HL-60 (cell line): ENCODE measurements at regions not wholly inside any gene's neighbourhood (a gene's known extent, or its start where the extent isn't known, plus 50 kb on each side); places are given as distances from the start of the nearest gene placed in this dataset.

Experiments
- DNase-seq, 2 experiments: peaks; one replicate each; pipeline ENCODE4 v3.0.0-alpha.2; 2010 to 2020; ENCODE audit warnings: low read depth in 1 of 2, low spot score in 1 of 2
- H3K27ac ChIP-seq: fragments of 250-450 bp; sonication (Bioruptor Pico); replicated peaks from 2 replicates; pipeline ENCODE4 v1.5.1; 2020; ENCODE audit warnings: mild to moderate bottlenecking, moderate library complexity
- H3K27me3 ChIP-seq: fragments of 250-450 bp; sonication (Bioruptor Pico); 2 replicates; pipeline ENCODE4 v1.5.1; 2021; ENCODE audit warnings: mild to moderate bottlenecking, moderate library complexity; ENCODE audit not compliant: insufficient read depth, poor library complexity, severe bottlenecking
- H3K4me3 ChIP-seq: replicated peaks from 2 replicates; pipeline ENCODE4 v1.5.1; 2011; ENCODE audit warnings: mild to moderate bottlenecking, control low read depth, low read length; ENCODE audit not compliant: insufficient read depth
- GABPA ChIP-seq: IDR thresholded peaks from 2 replicates; pipeline ENCODE4 v1.6.1; 2012; ENCODE audit warnings: low read depth
- POLR2AphosphoS5 ChIP-seq: IDR thresholded peaks from 2 replicates; pipeline ENCODE4 v1.6.1; 2012; ENCODE audit warnings: low read depth
- SPI1 ChIP-seq: IDR thresholded peaks from 2 replicates; pipeline ENCODE4 v1.6.1; 2012; ENCODE audit warnings: low read depth, mild to moderate bottlenecking, borderline replicate concordance
- TF ChIP-seq, protein P1 (sequence below): IDR thresholded peaks from 2 replicates; pipeline ENCODE4 v1.6.1; 2012; ENCODE audit warnings: low read depth; ENCODE audit not compliant: insufficient replicate concordance
- TF ChIP-seq, protein P2 (sequence below): IDR thresholded peaks from one replicate; pipeline ENCODE4 v1.5.1; 2011; ENCODE audit warnings: low read length, control low read depth, inconsistent platforms; ENCODE audit not compliant: insufficient read depth

DNA sequence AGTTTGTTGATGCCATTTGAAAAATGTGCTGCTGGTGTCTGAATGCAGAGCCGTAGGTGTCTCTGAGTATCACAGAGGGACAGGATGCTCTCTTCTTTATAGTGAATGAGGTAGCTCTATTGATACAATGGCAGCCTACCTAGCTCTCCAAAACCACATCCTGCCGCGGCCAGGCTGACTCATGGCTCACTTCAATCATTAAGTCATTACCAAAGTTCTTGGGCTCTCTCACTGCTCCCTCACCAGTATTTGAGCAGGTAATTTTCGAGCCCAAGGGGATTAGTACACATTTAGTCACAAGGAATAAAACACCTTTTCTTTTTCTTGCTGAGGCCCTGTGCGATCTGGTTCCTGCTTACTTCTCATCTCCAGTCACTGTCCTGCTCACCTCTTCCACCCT, 509.0 kb upstream of the LARGE1 start:
- no peak for DNase-seq
- TF ChIP-seq, protein P1, sequence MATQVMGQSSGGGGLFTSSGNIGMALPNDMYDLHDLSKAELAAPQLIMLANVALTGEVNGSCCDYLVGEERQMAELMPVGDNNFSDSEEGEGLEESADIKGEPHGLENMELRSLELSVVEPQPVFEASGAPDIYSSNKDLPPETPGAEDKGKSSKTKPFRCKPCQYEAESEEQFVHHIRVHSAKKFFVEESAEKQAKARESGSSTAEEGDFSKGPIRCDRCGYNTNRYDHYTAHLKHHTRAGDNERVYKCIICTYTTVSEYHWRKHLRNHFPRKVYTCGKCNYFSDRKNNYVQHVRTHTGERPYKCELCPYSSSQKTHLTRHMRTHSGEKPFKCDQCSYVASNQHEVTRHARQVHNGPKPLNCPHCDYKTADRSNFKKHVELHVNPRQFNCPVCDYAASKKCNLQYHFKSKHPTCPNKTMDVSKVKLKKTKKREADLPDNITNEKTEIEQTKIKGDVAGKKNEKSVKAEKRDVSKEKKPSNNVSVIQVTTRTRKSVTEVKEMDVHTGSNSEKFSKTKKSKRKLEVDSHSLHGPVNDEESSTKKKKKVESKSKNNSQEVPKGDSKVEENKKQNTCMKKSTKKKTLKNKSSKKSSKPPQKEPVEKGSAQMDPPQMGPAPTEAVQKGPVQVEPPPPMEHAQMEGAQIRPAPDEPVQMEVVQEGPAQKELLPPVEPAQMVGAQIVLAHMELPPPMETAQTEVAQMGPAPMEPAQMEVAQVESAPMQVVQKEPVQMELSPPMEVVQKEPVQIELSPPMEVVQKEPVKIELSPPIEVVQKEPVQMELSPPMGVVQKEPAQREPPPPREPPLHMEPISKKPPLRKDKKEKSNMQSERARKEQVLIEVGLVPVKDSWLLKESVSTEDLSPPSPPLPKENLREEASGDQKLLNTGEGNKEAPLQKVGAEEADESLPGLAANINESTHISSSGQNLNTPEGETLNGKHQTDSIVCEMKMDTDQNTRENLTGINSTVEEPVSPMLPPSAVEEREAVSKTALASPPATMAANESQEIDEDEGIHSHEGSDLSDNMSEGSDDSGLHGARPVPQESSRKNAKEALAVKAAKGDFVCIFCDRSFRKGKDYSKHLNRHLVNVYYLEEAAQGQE = no peak
- TF ChIP-seq SPI1 (no peak), POLR2AphosphoS5 (no peak), GABPA (no peak)
- TF ChIP-seq, protein P2, sequence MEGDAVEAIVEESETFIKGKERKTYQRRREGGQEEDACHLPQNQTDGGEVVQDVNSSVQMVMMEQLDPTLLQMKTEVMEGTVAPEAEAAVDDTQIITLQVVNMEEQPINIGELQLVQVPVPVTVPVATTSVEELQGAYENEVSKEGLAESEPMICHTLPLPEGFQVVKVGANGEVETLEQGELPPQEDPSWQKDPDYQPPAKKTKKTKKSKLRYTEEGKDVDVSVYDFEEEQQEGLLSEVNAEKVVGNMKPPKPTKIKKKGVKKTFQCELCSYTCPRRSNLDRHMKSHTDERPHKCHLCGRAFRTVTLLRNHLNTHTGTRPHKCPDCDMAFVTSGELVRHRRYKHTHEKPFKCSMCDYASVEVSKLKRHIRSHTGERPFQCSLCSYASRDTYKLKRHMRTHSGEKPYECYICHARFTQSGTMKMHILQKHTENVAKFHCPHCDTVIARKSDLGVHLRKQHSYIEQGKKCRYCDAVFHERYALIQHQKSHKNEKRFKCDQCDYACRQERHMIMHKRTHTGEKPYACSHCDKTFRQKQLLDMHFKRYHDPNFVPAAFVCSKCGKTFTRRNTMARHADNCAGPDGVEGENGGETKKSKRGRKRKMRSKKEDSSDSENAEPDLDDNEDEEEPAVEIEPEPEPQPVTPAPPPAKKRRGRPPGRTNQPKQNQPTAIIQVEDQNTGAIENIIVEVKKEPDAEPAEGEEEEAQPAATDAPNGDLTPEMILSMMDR = no peak
- no peaks in the 10 kb centered on the region for H3K27me3 ChIP-seq

DNA sequence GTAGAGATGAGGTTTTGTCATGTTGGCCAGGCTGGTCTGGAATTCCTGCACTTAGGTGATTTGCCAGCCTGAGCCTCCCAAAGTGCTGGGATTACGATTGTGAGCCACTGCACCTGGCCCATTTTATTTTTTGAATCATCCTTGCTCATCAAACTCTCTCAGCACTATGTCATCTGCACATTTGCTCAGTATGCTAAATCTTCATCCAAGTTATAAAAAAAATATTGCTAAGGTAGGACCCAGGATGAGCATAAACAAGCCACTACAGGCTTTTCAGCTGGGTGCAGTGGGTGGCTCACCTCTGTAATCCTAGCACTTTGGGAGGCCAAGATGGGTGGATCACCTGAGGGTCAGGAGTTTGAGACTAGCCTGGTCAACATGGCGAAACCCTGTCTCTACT, 510.1 kb upstream of the LARGE1 start:
- H3K27ac ChIP-seq = no peak overlapping the region
- TF ChIP-seq POLR2AphosphoS5 = no peak
- TF ChIP-seq SPI1 = no peak
- TF ChIP-seq, protein P1 = no peak
- TF ChIP-seq, protein P2 = no peak
- TF ChIP-seq GABPA = no peak
- H3K27me3 ChIP-seq = no peaks in the 10 kb centered on the region
- no peak overlapping the region for H3K4me3 ChIP-seq
- no peak for DNase-seq

More for the DNA sequence above, 509.0 kb upstream of the LARGE1 start:
- H3K4me3 ChIP-seq = no peak overlapping the region
- H3K27ac ChIP-seq = no peak overlapping the region

DNA sequence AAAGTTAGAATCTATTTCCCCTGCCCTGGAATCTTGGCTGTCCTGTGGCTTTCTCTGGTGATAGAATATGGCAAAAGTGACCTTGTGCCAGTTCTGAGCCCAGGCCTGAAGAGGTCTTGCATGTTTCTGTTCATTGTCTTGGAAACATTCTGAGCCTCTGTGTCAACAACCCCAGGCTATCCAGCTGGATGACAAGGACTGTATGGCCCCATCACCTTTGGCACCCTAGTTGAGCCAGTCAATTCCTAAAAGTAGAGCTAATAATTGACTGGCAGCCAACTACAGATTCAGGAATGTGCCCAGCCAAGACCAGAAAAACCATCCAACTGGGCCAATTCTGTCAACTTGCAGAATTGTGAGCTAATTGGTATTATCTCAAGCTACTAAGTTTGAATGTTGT, 514.1 kb upstream of the LARGE1 start:
- no peak overlapping the region for H3K4me3 ChIP-seq
- no peak for DNase-seq
- H3K27me3 ChIP-seq = no peaks in the 10 kb centered on the region
- TF ChIP-seq SPI1 (no peak), GABPA (no peak), POLR2AphosphoS5 (no peak)
- TF ChIP-seq, protein P2 = no peak
- TF ChIP-seq, protein P1 = no peak
- no peak overlapping the region for H3K27ac ChIP-seq
